HepG2 (cell line): ENCODE measurements at regions not wholly inside any gene's neighbourhood (a gene's known extent, or its start where the extent isn't known, plus 50 kb on each side); places are given as distances from the start of the nearest gene placed in this dataset.

ENCODE experiments used
- CTCF ChIP-seq: sonication (generic); formaldehyde crosslinking; IDR thresholded peaks from 2 replicates; pipeline ENCODE4 v1.5.0; 2020; ENCODE audit warnings: mild to moderate bottlenecking, missing genetic modification reagents, moderate library complexity
- EP300 ChIP-seq, 3 experiments: sonication (generic) in 1 of 3; formaldehyde crosslinking in 1 of 3; IDR thresholded peaks; 2 replicates each; pipeline versions ENCODE4 v1.5.1 to v1.6.1; 2011 to 2020; ENCODE audit warnings: low read depth in 2 of 3, low read length in 2 of 3, borderline replicate concordance in 1 of 3, improper control_type of control experiment in 1 of 3, mild to moderate bottlenecking in 1 of 3, missing genetic modification reagents in 1 of 3, moderate library complexity in 1 of 3
- MBD4 ChIP-seq: IDR thresholded peaks from 2 replicates; pipeline ENCODE4 v1.6.1; 2012; ENCODE audit warnings: low read length, inconsistent platforms, borderline replicate concordance
- NFYC ChIP-seq: IDR thresholded peaks from 2 replicates; pipeline ENCODE4 v1.6.1; 2016; ENCODE audit warnings: missing genetic modification reagents, missing compliant biosample characterization
- POLR2A ChIP-seq, 2 experiments: IDR thresholded peaks; 2 replicates each; pipeline ENCODE4 v1.6.1; 2011; ENCODE audit warnings: low read depth in 2 of 2, low read length in 2 of 2, mild to moderate bottlenecking in 1 of 2, moderate library complexity in 1 of 2; ENCODE audit not compliant: insufficient read depth in 1 of 2
- ZNF460 ChIP-seq: sonication (generic); formaldehyde crosslinking; IDR thresholded peaks from 2 replicates; pipeline ENCODE4 v1.5.1; 2020; ENCODE audit warnings: missing genetic modification reagents, mild to moderate bottlenecking, borderline replicate concordance

GRCh38 chr19:30281906-30282305, 90.3 kb upstream of the ZNF536 start:
- no peak for TF ChIP-seq EP300 (IDR thresholded peaks at IDR 0.05; ENCODE audit: low read depth in 2 of 2, low read length in 2 of 2)
- TF ChIP-seq EP300 (CRISPR knock-in tag; IDR thresholded peaks at IDR 0.05; ENCODE audit: borderline replicate concordance): no peak
- no peak for TF ChIP-seq NFYC (CRISPR knock-in tag)
- TF ChIP-seq MBD4: no peak
- TF ChIP-seq CTCF (CRISPR knock-in tag): no peak
- TF ChIP-seq POLR2A (IDR thresholded peaks at IDR 0.05; ENCODE audit: insufficient read depth in 1 of 2, low read depth in 2 of 2, low read length in 2 of 2): no peak
- TF ChIP-seq ZNF460 (CRISPR knock-in tag): no peak
